Activated naive CD8-positive, alpha-beta T cell treated with anti-CD3 and anti-CD28 coated beads, Interleukin-2, amount 10 ng/mL, durations not matched to agents 7 days and 5 days (primary cell): ENCODE measurements at regions not wholly inside any gene's neighbourhood (a gene's known extent, or its start where the extent isn't known, plus 50 kb on each side); places are given as distances from the start of the nearest gene placed in this dataset.
"Not testable (repeated sequence)": the region's sequence is repeated elsewhere in the genome, so short reads cannot be mapped to it uniquely, and the experiment has no call there.

Experiments used
- ATAC-seq: fragments of 150-1000 bp; cut with Tn5 transposase; one replicate; pipeline ENCODE4 v1.10.0; 2021; ENCODE audit warnings: low read depth, moderate library complexity
- POLR2A ChIA-PET: fragments of 350-600 bp; sonication (Branson Sonifier 250); formaldehyde crosslinking; loops from one replicate; lab custom pipeline; 2021; ENCODE audit warnings: antibody characterized with exemption; lab: Charles Lee
- DNase-seq: peaks from one replicate; pipeline ENCODE4 v3.0.0; 2021
- H3K27ac Mint-ChIP-seq: one replicate; pipeline ENCODE4 v1.8.0; 2022; ENCODE audit warnings: mild to moderate bottlenecking, mixed read lengths
- H3K27me3 Mint-ChIP-seq: one replicate; pipeline ENCODE4 v1.8.0; 2022; ENCODE audit warnings: mild to moderate bottlenecking, moderate library complexity, mixed read lengths
- H3K36me3 Mint-ChIP-seq: one replicate; pipeline ENCODE4 v1.8.0; 2021; ENCODE audit warnings: mild to moderate bottlenecking, mixed read lengths
- H3K4me1 Mint-ChIP-seq: one replicate; pipeline ENCODE4 v1.8.0; 2021; ENCODE audit warnings: mixed read lengths
- H3K4me3 Mint-ChIP-seq: one replicate; pipeline ENCODE4 v1.8.0; 2022; ENCODE audit warnings: mild to moderate bottlenecking, moderate library complexity, mixed read lengths
- H3K9me3 Mint-ChIP-seq: one replicate; pipeline ENCODE4 v1.8.0; 2021; ENCODE audit warnings: mixed read lengths

- DNase-seq = no peak
- H3K9me3 Mint-ChIP-seq = peaks cover 5% of the 10 kb centered on the region
- H3K4me1 Mint-ChIP-seq = no peaks in the 10 kb centered on the region
- no peak for ATAC-seq
- H3K36me3 Mint-ChIP-seq = no peaks in the 10 kb centered on the region
- no peaks in the 10 kb centered on the region for H3K27me3 Mint-ChIP-seq
- POLR2A ChIA-PET = no interaction called here
- no peak overlapping the region for H3K27ac Mint-ChIP-seq
- H3K4me3 Mint-ChIP-seq = no peak overlapping the region
Observed at GRCh38 chr3:181358562-181358961, 353.2 kb upstream of the SOX2 start.

- Mint-ChIP-seq H3K9me3 (peaks cover 3% of the 10 kb centered on the region), H3K4me1 (no peaks in the 10 kb centered on the region), H3K4me3 (no peak overlapping the region), H3K27me3 (no peaks in the 10 kb centered on the region), H3K27ac (no peak overlapping the region), H3K36me3 (no peaks in the 10 kb centered on the region)
- POLR2A ChIA-PET = no interaction called here
- ATAC-seq (no peak), DNase-seq (no peak)
Observed at GRCh38 chr3:181358060-181358459, 353.7 kb upstream of the SOX2 start.

GRCh38 chr3:181354140-181354539 lies 357.6 kb upstream of the SOX2 start:
- H3K4me3 Mint-ChIP-seq = no peak overlapping the region
- no peaks in the 10 kb centered on the region for H3K27me3 Mint-ChIP-seq
- DNase-seq (no peak), ATAC-seq (no peak)
- no peak overlapping the region for H3K27ac Mint-ChIP-seq
- H3K36me3 Mint-ChIP-seq = no peaks in the 10 kb centered on the region
- no peaks in the 10 kb centered on the region for H3K4me1 Mint-ChIP-seq
- no peaks in the 10 kb centered on the region for H3K9me3 Mint-ChIP-seq
- POLR2A ChIA-PET = no interaction called here

GRCh38 chr3:181344331-181344730 lies 354.8 kb upstream of the DNAJC19 start:
- no peak for ATAC-seq
- DNase-seq = no peak
- H3K36me3 Mint-ChIP-seq = no peaks in the 10 kb centered on the region
- no peaks in the 10 kb centered on the region for H3K27me3 Mint-ChIP-seq
- POLR2A ChIA-PET = no interaction called here
- no peaks in the 10 kb centered on the region for H3K9me3 Mint-ChIP-seq
- no peak overlapping the region for H3K4me3 Mint-ChIP-seq
- H3K4me1 Mint-ChIP-seq = no peaks in the 10 kb centered on the region
- H3K27ac Mint-ChIP-seq = no peak overlapping the region

- Mint-ChIP-seq H3K9me3 (no peaks in the 10 kb centered on the region), H3K4me3 (no peak overlapping the region), H3K27ac (no peak overlapping the region), H3K4me1 (no peaks in the 10 kb centered on the region), H3K36me3 (no peaks in the 10 kb centered on the region), H3K27me3 (no peaks in the 10 kb centered on the region)
- DNase-seq (no peak), ATAC-seq (no peak)
- POLR2A ChIA-PET = no interaction called here
Observed at GRCh38 chr3:181336597-181336996, 347.1 kb upstream of the DNAJC19 start.

GRCh38 chr3:181333394-181333793 lies 343.9 kb upstream of the DNAJC19 start:
- Mint-ChIP-seq H3K4me1 (no peaks in the 10 kb centered on the region), H3K4me3 (no peak overlapping the region), H3K36me3 (no peaks in the 10 kb centered on the region), H3K27me3 (no peaks in the 10 kb centered on the region), H3K9me3 (no peaks in the 10 kb centered on the region), H3K27ac (no peak overlapping the region)
- POLR2A ChIA-PET = no interaction called here
- DNase-seq = no peak
- no peak for ATAC-seq

GRCh38 chr3:181330821-181331563 lies 341.5 kb upstream of the DNAJC19 start:
- Mint-ChIP-seq H3K4me1 (no peaks in the 10 kb centered on the region), H3K4me3 (no peak overlapping the region), H3K36me3 (no peaks in the 10 kb centered on the region), H3K27me3 (no peaks in the 10 kb centered on the region), H3K9me3 (no peaks in the 10 kb centered on the region), H3K27ac (no peak overlapping the region)
- ATAC-seq = no peak
- POLR2A ChIA-PET = no interaction called here
- no peak for DNase-seq

GRCh38 chr3:181330257-181330656 lies 340.7 kb upstream of the DNAJC19 start:
- ATAC-seq = no peak
- Mint-ChIP-seq H3K27ac (no peak overlapping the region), H3K27me3 (no peaks in the 10 kb centered on the region), H3K4me1 (no peaks in the 10 kb centered on the region), H3K9me3 (no peaks in the 10 kb centered on the region), H3K36me3 (no peaks in the 10 kb centered on the region), H3K4me3 (no peak overlapping the region)
- DNase-seq = no peak
- POLR2A ChIA-PET = no interaction called here

- no peaks in the 10 kb centered on the region for H3K9me3 Mint-ChIP-seq
- no peaks in the 10 kb centered on the region for H3K27me3 Mint-ChIP-seq
- ATAC-seq (no peak), DNase-seq (no peak)
- H3K27ac Mint-ChIP-seq = no peak overlapping the region
- POLR2A ChIA-PET = no interaction called here
- no peak overlapping the region for H3K4me3 Mint-ChIP-seq
- H3K36me3 Mint-ChIP-seq = no peaks in the 10 kb centered on the region
- no peaks in the 10 kb centered on the region for H3K4me1 Mint-ChIP-seq
Observed at GRCh38 chr3:181329024-181329423, 339.5 kb upstream of the DNAJC19 start.

- Mint-ChIP-seq H3K4me1 (no peaks in the 10 kb centered on the region), H3K4me3 (no peak overlapping the region), H3K27ac (no peak overlapping the region), H3K36me3 (no peaks in the 10 kb centered on the region), H3K9me3 (no peaks in the 10 kb centered on the region), H3K27me3 (no peaks in the 10 kb centered on the region)
- POLR2A ChIA-PET = no interaction called here
- ATAC-seq (no peak), DNase-seq (no peak)
Observed at GRCh38 chr3:181328346-181328745, 338.8 kb upstream of the DNAJC19 start.

GRCh38 chr3:181327349-181327748 lies 337.8 kb upstream of the DNAJC19 start:
- POLR2A ChIA-PET = no interaction called here
- ATAC-seq = no peak
- H3K36me3 Mint-ChIP-seq = no peaks in the 10 kb centered on the region

GRCh38 chr3:181326637-181327223 lies 337.2 kb upstream of the DNAJC19 start:
- DNase-seq (no peak), ATAC-seq (no peak)
- H3K27me3 Mint-ChIP-seq = no peaks in the 10 kb centered on the region
- no peaks in the 10 kb centered on the region for H3K36me3 Mint-ChIP-seq
- no peaks in the 10 kb centered on the region for H3K4me1 Mint-ChIP-seq
- peaks cover 2% of the 10 kb centered on the region for H3K9me3 Mint-ChIP-seq
- H3K4me3 Mint-ChIP-seq = no peak overlapping the region
- H3K27ac Mint-ChIP-seq = no peak overlapping the region
- POLR2A ChIA-PET = no interaction called here

More at GRCh38 chr3:181327349-181327748, 337.8 kb upstream of the DNAJC19 start:
- Mint-ChIP-seq H3K27me3 (no peaks in the 10 kb centered on the region), H3K27ac (no peak overlapping the region), H3K4me1 (no peaks in the 10 kb centered on the region), H3K4me3 (no peak overlapping the region), H3K9me3 (peaks cover 2% of the 10 kb centered on the region)
- DNase-seq = no peak

GRCh38 chr3:181324516-181324915 lies 335.0 kb upstream of the DNAJC19 start:
- H3K4me1 Mint-ChIP-seq, POLR2A ChIA-PET, H3K4me3 Mint-ChIP-seq, ATAC-seq, H3K27me3 Mint-ChIP-seq, DNase-seq, H3K27ac Mint-ChIP-seq, H3K9me3 Mint-ChIP-seq, H3K36me3 Mint-ChIP-seq: not testable (repeated sequence)

GRCh38 chr3:181318321-181318720 lies 328.8 kb upstream of the DNAJC19 start:
- H3K27ac Mint-ChIP-seq = no peak overlapping the region
- no peak overlapping the region for H3K4me3 Mint-ChIP-seq
- DNase-seq (no peak), ATAC-seq (no peak)
- H3K36me3 Mint-ChIP-seq = no peaks in the 10 kb centered on the region
- POLR2A ChIA-PET = no interaction called here
- peaks cover 2% of the 10 kb centered on the region for H3K9me3 Mint-ChIP-seq
- no peaks in the 10 kb centered on the region for H3K4me1 Mint-ChIP-seq
- no peaks in the 10 kb centered on the region for H3K27me3 Mint-ChIP-seq
